MM.1S (cell line): ENCODE measurements at regions not wholly inside any gene's neighbourhood (a gene's known extent, or its start where the extent isn't known, plus 50 kb on each side); places are given as distances from the start of the nearest gene placed in this dataset.

Experiments used
- EZH2phosphoT487 ChIP-seq: fragments of 300-600 bp; sonication (generic); IDR thresholded peaks from 2 replicates; pipeline ENCODE4 v1.6.1; 2018; ENCODE audit warnings: antibody characterized with exemption, low read length
- TF ChIP-seq, protein P1 (sequence below): fragments of 300-600 bp; sonication (generic); IDR thresholded peaks from 2 replicates; pipeline ENCODE4 v1.5.1; 2016; ENCODE audit warnings: antibody characterized with exemption, low read length, mixed read lengths

- TF ChIP-seq, protein P1, sequence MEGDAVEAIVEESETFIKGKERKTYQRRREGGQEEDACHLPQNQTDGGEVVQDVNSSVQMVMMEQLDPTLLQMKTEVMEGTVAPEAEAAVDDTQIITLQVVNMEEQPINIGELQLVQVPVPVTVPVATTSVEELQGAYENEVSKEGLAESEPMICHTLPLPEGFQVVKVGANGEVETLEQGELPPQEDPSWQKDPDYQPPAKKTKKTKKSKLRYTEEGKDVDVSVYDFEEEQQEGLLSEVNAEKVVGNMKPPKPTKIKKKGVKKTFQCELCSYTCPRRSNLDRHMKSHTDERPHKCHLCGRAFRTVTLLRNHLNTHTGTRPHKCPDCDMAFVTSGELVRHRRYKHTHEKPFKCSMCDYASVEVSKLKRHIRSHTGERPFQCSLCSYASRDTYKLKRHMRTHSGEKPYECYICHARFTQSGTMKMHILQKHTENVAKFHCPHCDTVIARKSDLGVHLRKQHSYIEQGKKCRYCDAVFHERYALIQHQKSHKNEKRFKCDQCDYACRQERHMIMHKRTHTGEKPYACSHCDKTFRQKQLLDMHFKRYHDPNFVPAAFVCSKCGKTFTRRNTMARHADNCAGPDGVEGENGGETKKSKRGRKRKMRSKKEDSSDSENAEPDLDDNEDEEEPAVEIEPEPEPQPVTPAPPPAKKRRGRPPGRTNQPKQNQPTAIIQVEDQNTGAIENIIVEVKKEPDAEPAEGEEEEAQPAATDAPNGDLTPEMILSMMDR = no peak
- TF ChIP-seq EZH2phosphoT487 = no peak
Measured at GRCh38 chr2:176573612-176574483, 304.6 kb downstream of the MTX2 start.
